ENCODE measurements at regions not wholly inside any gene's neighbourhood (a gene's known extent, or its start where the extent isn't known, plus 50 kb on each side); places are given as distances from the start of the nearest gene placed in this dataset.

DNA sequence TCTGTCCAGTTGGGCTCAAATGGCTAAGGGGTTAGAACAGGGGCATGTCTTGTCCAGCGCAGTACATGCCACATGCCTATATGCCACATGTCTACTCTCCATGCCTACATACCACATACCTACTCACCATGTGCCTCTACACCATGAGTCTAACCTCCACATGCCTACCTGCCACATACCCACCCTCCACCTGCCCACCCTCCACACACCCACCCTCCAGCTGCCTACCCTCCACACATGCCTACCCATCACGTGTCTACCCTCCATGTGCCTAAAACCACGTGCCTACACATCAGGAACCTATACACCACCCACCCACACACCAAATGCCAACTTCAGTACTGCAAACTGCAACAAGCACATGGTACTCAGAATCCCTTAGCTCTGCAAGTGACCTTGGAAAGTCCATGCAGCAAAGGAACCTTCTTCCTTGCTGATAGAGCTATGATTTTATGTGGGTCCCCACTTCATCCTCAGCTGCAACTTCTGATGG lies 113.0 kb upstream of the CST7 start:
- TF ChIP-seq, protein P1, sequence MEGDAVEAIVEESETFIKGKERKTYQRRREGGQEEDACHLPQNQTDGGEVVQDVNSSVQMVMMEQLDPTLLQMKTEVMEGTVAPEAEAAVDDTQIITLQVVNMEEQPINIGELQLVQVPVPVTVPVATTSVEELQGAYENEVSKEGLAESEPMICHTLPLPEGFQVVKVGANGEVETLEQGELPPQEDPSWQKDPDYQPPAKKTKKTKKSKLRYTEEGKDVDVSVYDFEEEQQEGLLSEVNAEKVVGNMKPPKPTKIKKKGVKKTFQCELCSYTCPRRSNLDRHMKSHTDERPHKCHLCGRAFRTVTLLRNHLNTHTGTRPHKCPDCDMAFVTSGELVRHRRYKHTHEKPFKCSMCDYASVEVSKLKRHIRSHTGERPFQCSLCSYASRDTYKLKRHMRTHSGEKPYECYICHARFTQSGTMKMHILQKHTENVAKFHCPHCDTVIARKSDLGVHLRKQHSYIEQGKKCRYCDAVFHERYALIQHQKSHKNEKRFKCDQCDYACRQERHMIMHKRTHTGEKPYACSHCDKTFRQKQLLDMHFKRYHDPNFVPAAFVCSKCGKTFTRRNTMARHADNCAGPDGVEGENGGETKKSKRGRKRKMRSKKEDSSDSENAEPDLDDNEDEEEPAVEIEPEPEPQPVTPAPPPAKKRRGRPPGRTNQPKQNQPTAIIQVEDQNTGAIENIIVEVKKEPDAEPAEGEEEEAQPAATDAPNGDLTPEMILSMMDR (conservative IDR thresholded peaks at IDR 0.05; ENCODE audit: low read length), result no peak
- TF ChIP-seq EZH2phosphoT487 (IDR thresholded peaks at IDR 0.05; ENCODE audit: borderline replicate concordance), result no peak

Data from Loucy (cell line).